ENCODE measurements at regions not wholly inside any gene's neighbourhood (a gene's known extent, or its start where the extent isn't known, plus 50 kb on each side); places are given as distances from the start of the nearest gene placed in this dataset.
"Not testable (repeated sequence)": the region's sequence is repeated elsewhere in the genome, so short reads cannot be mapped to it uniquely, and the experiment has no call there.

- ATAC-seq, result no peak
- H3K27me3 ChIP-seq (ENCODE audit: control insufficient read depth, insufficient read depth), result no peaks in the 10 kb centered on the region
- H3K27ac ChIP-seq (ENCODE audit: low read length), result no peak overlapping the region
- intact Hi-C loops (cut with DNase I), result no loop called here
- no peaks in the 10 kb centered on the region for H3K9me3 ChIP-seq (ENCODE audit: control insufficient read depth, low read length)
- H3K4me3 ChIP-seq (ENCODE audit: low read length), result no peak overlapping the region
- no peaks in the 10 kb centered on the region for H3K4me1 ChIP-seq (ENCODE audit: control insufficient read depth, insufficient read depth, low read length)
- DNase-seq, result no peak
- 72% methylated on average over 2 of the region's 2 CpGs for WGBS
Observed at GRCh38 chr12:107510211-107510610, 175.4 kb upstream of the PWP1 start.

- Histone ChIP-seq H3K27ac (ENCODE audit: low read length) (no peak overlapping the region), H3K4me3 (ENCODE audit: low read length) (no peak overlapping the region), H3K27me3 (ENCODE audit: control insufficient read depth, insufficient read depth) (no peaks in the 10 kb centered on the region), H3K9me3 (ENCODE audit: control insufficient read depth, low read length) (no peaks in the 10 kb centered on the region), H3K4me1 (ENCODE audit: control insufficient read depth, insufficient read depth, low read length) (no peaks in the 10 kb centered on the region)
- DNase-seq (no peak), ATAC-seq (peak; percentile 31 to 74)
- WGBS, result 51% methylated on average over 3 of the region's 3 CpGs
- intact Hi-C loops (cut with DNase I), result no loop called here
Observed at GRCh38 chr12:107511292-107511691, 174.3 kb upstream of the PWP1 start.

GRCh38 chr12:107512391-107512790 is 173.2 kb upstream of the PWP1 start:
- H3K27me3 ChIP-seq (ENCODE audit: control insufficient read depth, insufficient read depth), result no peaks in the 10 kb centered on the region
- peak in 1 of 2 donors; percentile 34 for ATAC-seq
- WGBS, result 40% methylated on average over 3 of the region's 3 CpGs
- H3K4me1 ChIP-seq (ENCODE audit: control insufficient read depth, insufficient read depth, low read length), result no peaks in the 10 kb centered on the region
- H3K4me3 ChIP-seq (ENCODE audit: low read length), result no peak overlapping the region
- peak in 1 of 3 donors; percentile 24 for DNase-seq
- H3K27ac ChIP-seq (ENCODE audit: low read length), result no peak overlapping the region
- intact Hi-C loops (cut with DNase I), result no loop called here
- no peaks in the 10 kb centered on the region for H3K9me3 ChIP-seq (ENCODE audit: control insufficient read depth, low read length)

- WGBS, result 64% methylated on average over 5 of the region's 5 CpGs
- intact Hi-C loops (cut with DNase I), result no loop called here
- Histone ChIP-seq H3K4me3 (ENCODE audit: low read length) (no peak overlapping the region), H3K4me1 (ENCODE audit: control insufficient read depth, insufficient read depth, low read length) (no peaks in the 10 kb centered on the region), H3K9me3 (ENCODE audit: control insufficient read depth, low read length) (no peaks in the 10 kb centered on the region), H3K27ac (ENCODE audit: low read length) (no peak overlapping the region), H3K27me3 (ENCODE audit: control insufficient read depth, insufficient read depth) (no peaks in the 10 kb centered on the region)
- no peak for ATAC-seq
- DNase-seq, result no peak
Observed at GRCh38 chr12:107513184-107513583, 172.4 kb upstream of the PWP1 start.

GRCh38 chr12:107513636-107514400 is 171.8 kb upstream of the PWP1 start:
- DNase-seq, result no peak
- Histone ChIP-seq H3K4me3 (ENCODE audit: low read length) (no peak overlapping the region), H3K4me1 (ENCODE audit: control insufficient read depth, insufficient read depth, low read length) (no peaks in the 10 kb centered on the region), H3K27me3 (ENCODE audit: control insufficient read depth, insufficient read depth) (no peaks in the 10 kb centered on the region), H3K9me3 (ENCODE audit: control insufficient read depth, low read length) (no peaks in the 10 kb centered on the region), H3K27ac (ENCODE audit: low read length) (no peak overlapping the region)
- intact Hi-C loops (cut with DNase I), result no loop called here
- WGBS, result 81% methylated on average over 3 of the region's 3 CpGs
- ATAC-seq, result no peak

GRCh38 chr12:107514887-107515445 is 170.6 kb upstream of the PWP1 start:
- Histone ChIP-seq H3K27me3 (ENCODE audit: control insufficient read depth, insufficient read depth) (no peaks in the 10 kb centered on the region), H3K9me3 (ENCODE audit: control insufficient read depth, low read length) (no peaks in the 10 kb centered on the region), H3K4me1 (ENCODE audit: control insufficient read depth, insufficient read depth, low read length) (no peaks in the 10 kb centered on the region), H3K27ac (ENCODE audit: low read length) (peak overlapping the region; percentile 50), H3K4me3 (ENCODE audit: low read length) (no peak overlapping the region)
- intact Hi-C loops (cut with DNase I), result no loop called here
- 74% methylated on average over 7 of the region's 7 CpGs for WGBS
- DNase-seq (no peak), ATAC-seq (peak; percentile 52 to 68)

- Histone ChIP-seq H3K27me3 (ENCODE audit: control insufficient read depth, insufficient read depth) (no peaks in the 10 kb centered on the region), H3K4me3 (ENCODE audit: low read length) (no peak overlapping the region), H3K4me1 (ENCODE audit: control insufficient read depth, insufficient read depth, low read length) (no peaks in the 10 kb centered on the region), H3K27ac (ENCODE audit: low read length) (peak overlapping the region; percentile 50), H3K9me3 (ENCODE audit: control insufficient read depth, low read length) (no peaks in the 10 kb centered on the region)
- DNase-seq (peak in 2 of 3 donors; percentile 52 to 71), ATAC-seq (peak; percentile 72 to 88)
- intact Hi-C loops (cut with DNase I), result no loop called here
- 45% methylated on average over 2 of the region's 2 CpGs for WGBS
Observed at GRCh38 chr12:107515446-107515958, 170.1 kb upstream of the PWP1 start.

- intact Hi-C loops (cut with DNase I); H3K9me3 ChIP-seq (ENCODE audit: control insufficient read depth, low read length); H3K27me3 ChIP-seq (ENCODE audit: control insufficient read depth, insufficient read depth); H3K4me1 ChIP-seq (ENCODE audit: control insufficient read depth, insufficient read depth, low read length); H3K27ac ChIP-seq (ENCODE audit: low read length); DNase-seq; H3K4me3 ChIP-seq (ENCODE audit: low read length); ATAC-seq: not testable (repeated sequence)
- 95% methylated on average over 3 of the region's 4 CpGs for WGBS
Observed at GRCh38 chr12:107517816-107518215, 167.8 kb upstream of the PWP1 start.

GRCh38 chr12:107518868-107519267 is 166.7 kb upstream of the PWP1 start:
- Histone ChIP-seq H3K27ac (ENCODE audit: low read length) (no peak overlapping the region), H3K27me3 (ENCODE audit: control insufficient read depth, insufficient read depth) (no peaks in the 10 kb centered on the region), H3K4me3 (ENCODE audit: low read length) (no peak overlapping the region), H3K9me3 (ENCODE audit: control insufficient read depth, low read length) (no peaks in the 10 kb centered on the region), H3K4me1 (ENCODE audit: control insufficient read depth, insufficient read depth, low read length) (no peaks in the 10 kb centered on the region)
- WGBS, result 87% methylated on average over 4 of the region's 4 CpGs
- no peak for DNase-seq
- no peak for ATAC-seq
- intact Hi-C loops (cut with DNase I), result no loop called here

GRCh38 chr12:107519906-107520859 is 165.4 kb upstream of the PWP1 start:
- WGBS, result 83% methylated on average over 19 of the region's 19 CpGs
- no peak overlapping the region for H3K27ac ChIP-seq (ENCODE audit: low read length)
- intact Hi-C loops (cut with DNase I), result no loop called here

More at GRCh38 chr12:107519906-107520859, 165.4 kb upstream of the PWP1 start:
- H3K4me1 ChIP-seq (ENCODE audit: control insufficient read depth, insufficient read depth, low read length), result no peaks in the 10 kb centered on the region
- H3K27me3 ChIP-seq (ENCODE audit: control insufficient read depth, insufficient read depth), result no peaks in the 10 kb centered on the region
- no peaks in the 10 kb centered on the region for H3K9me3 ChIP-seq (ENCODE audit: control insufficient read depth, low read length)
- no peak for DNase-seq
- H3K4me3 ChIP-seq (ENCODE audit: low read length), result no peak overlapping the region
- no peak for ATAC-seq
